H9 (cell line): ENCODE measurements at regions not wholly inside any gene's neighbourhood (a gene's known extent, or its start where the extent isn't known, plus 50 kb on each side); places are given as distances from the start of the nearest gene placed in this dataset.

Experiments
- DNase-seq: peaks from one replicate; pipeline ENCODE4 v3.0.0-alpha.2; 2017
- H2AFZ ChIP-seq: one replicate; pipeline ENCODE4 v1.6.1; 2013; ENCODE audit warnings: mild to moderate bottlenecking, low read length, control low read depth, moderate library complexity
- H2AK5ac ChIP-seq: 2 replicates; pipeline ENCODE4 v1.6.1; 2013; ENCODE audit warnings: low read length, control low read depth, mixed read lengths; ENCODE audit not compliant: insufficient read length
- H2BK120ac ChIP-seq: one replicate; pipeline ENCODE4 v1.6.1; 2013; ENCODE audit warnings: low read depth, mild to moderate bottlenecking, low read length, control low read depth, inconsistent platforms; ENCODE audit not compliant: poor library complexity, severe bottlenecking
- H2BK12ac ChIP-seq: 2 replicates; pipeline ENCODE4 v1.6.1; 2013; ENCODE audit warnings: low read length, control low read depth, mixed read lengths, low read depth; ENCODE audit not compliant: insufficient read length
- H2BK15ac ChIP-seq: 2 replicates; pipeline ENCODE4 v1.6.1; 2013; ENCODE audit warnings: low read depth, low read length, control low read depth
- H2BK20ac ChIP-seq: one replicate; pipeline ENCODE4 v1.6.1; 2013; ENCODE audit warnings: low read depth, mild to moderate bottlenecking, low read length, control low read depth, inconsistent platforms; ENCODE audit not compliant: poor library complexity, severe bottlenecking
- H2BK5ac ChIP-seq: 2 replicates; pipeline ENCODE4 v1.6.1; 2013; ENCODE audit warnings: low read length, control low read depth, mixed read lengths; ENCODE audit not compliant: insufficient read length
- H3K14ac ChIP-seq: 2 replicates; pipeline ENCODE4 v1.6.1; 2013; ENCODE audit warnings: low read length, control low read depth; ENCODE audit not compliant: insufficient read depth
- H3K18ac ChIP-seq: 2 replicates; pipeline ENCODE4 v1.6.1; 2013; ENCODE audit warnings: low read depth, mild to moderate bottlenecking, mixed read lengths, low read length, control low read depth; ENCODE audit not compliant: insufficient read length
- H3K23ac ChIP-seq: 2 replicates; pipeline ENCODE4 v1.6.1; 2013; ENCODE audit warnings: low read length, control low read depth, mixed read lengths, low read depth; ENCODE audit not compliant: insufficient read length
- H3K23me2 ChIP-seq: 2 replicates; pipeline ENCODE4 v1.6.1; 2013; ENCODE audit warnings: low read depth, mild to moderate bottlenecking, mixed read lengths, low read length, control low read depth; ENCODE audit not compliant: insufficient read length, poor library complexity, severe bottlenecking
- H3K27ac ChIP-seq: 2 replicates; pipeline ENCODE4 v1.5.1; 2013; ENCODE audit warnings: low read length, control low read depth, mixed read lengths, low read depth; ENCODE audit not compliant: insufficient read length
- H3K27me3 ChIP-seq: 2 replicates; pipeline ENCODE4 v1.6.1; 2013; ENCODE audit warnings: low read length, control low read depth, inconsistent platforms; ENCODE audit not compliant: insufficient read depth
- H3K4ac ChIP-seq: 2 replicates; pipeline ENCODE4 v1.6.1; 2013; ENCODE audit warnings: low read depth, mild to moderate bottlenecking, control low read depth, inconsistent platforms, low read length, moderate library complexity
- H3K4me1 ChIP-seq: 2 replicates; pipeline ENCODE4 v1.6.1; 2013; ENCODE audit warnings: low read length, control low read depth, inconsistent platforms; ENCODE audit not compliant: insufficient read depth
- H3K4me2 ChIP-seq: 2 replicates; pipeline ENCODE4 v1.6.1; 2013; ENCODE audit warnings: low read length, control low read depth, mixed read lengths; ENCODE audit not compliant: insufficient read length, insufficient read depth
- H3K56ac ChIP-seq: 2 replicates; pipeline ENCODE4 v1.6.1; 2013; ENCODE audit warnings: low read depth, mild to moderate bottlenecking, mixed read lengths, low read length, control low read depth; ENCODE audit not compliant: insufficient read length
- H3K79me1 ChIP-seq: 2 replicates; pipeline ENCODE4 v1.6.1; 2013; ENCODE audit warnings: low read depth, mild to moderate bottlenecking, moderate library complexity, low read length, control low read depth, inconsistent platforms; ENCODE audit not compliant: insufficient read depth, poor library complexity, severe bottlenecking
- H3K79me2 ChIP-seq: 2 replicates; pipeline ENCODE4 v1.6.1; 2013; ENCODE audit warnings: low read length, control low read depth, inconsistent platforms; ENCODE audit not compliant: insufficient read depth
- H3K9ac ChIP-seq: 2 replicates; pipeline ENCODE4 v1.6.1; 2013; ENCODE audit warnings: low read length, control low read depth, mixed read lengths; ENCODE audit not compliant: insufficient read length; ENCODE audit errors: extremely low read depth
- H3K9me3 ChIP-seq: one replicate; pipeline ENCODE4 v1.6.1; 2013; ENCODE audit warnings: low read depth, low read length, inconsistent platforms; ENCODE audit not compliant: control insufficient read depth
- H3T11ph ChIP-seq: one replicate; pipeline ENCODE4 v1.6.1; 2013; ENCODE audit warnings: mild to moderate bottlenecking, low read length, control low read depth, inconsistent platforms
- H4K20me1 ChIP-seq: one replicate; pipeline ENCODE4 v1.6.1; 2013; ENCODE audit not compliant: control insufficient read depth, insufficient read length, insufficient read depth
- H4K5ac ChIP-seq: 2 replicates; pipeline ENCODE4 v1.6.1; 2013; ENCODE audit warnings: low read depth, mild to moderate bottlenecking, mixed read lengths, low read length, control low read depth; ENCODE audit not compliant: insufficient read length
- H4K8ac ChIP-seq: replicated peaks from 2 replicates; pipeline ENCODE4 v1.6.1; 2013; ENCODE audit warnings: low read length, control low read depth, mixed read lengths, low read depth; ENCODE audit not compliant: insufficient read length
- H4K91ac ChIP-seq: 2 replicates; pipeline ENCODE4 v1.6.1; 2013; ENCODE audit warnings: low read depth, mild to moderate bottlenecking, moderate library complexity, mixed read lengths, low read length, control low read depth; ENCODE audit not compliant: insufficient read length
- H3K27ac Mint-ChIP-seq, 3 experiments: 2 replicates in 2 of 3; 3 replicates in 1 of 3; pipeline ENCODE4 v1.8.0; 2020 to 2021; ENCODE audit warnings: mixed read lengths in 3 of 3, mild to moderate bottlenecking in 1 of 3, moderate library complexity in 1 of 3
- H3K27me3 Mint-ChIP-seq: 2 replicates; pipeline ENCODE4 v1.8.0; 2021; ENCODE audit warnings: low read depth, mild to moderate bottlenecking, moderate library complexity, mixed read lengths
- H3K36me3 Mint-ChIP-seq, 3 experiments: 2 replicates in 2 of 3; 3 replicates in 1 of 3; pipeline ENCODE4 v1.8.0; 2020 to 2021; ENCODE audit warnings: low read depth in 3 of 3, mixed read lengths in 3 of 3; ENCODE audit not compliant: insufficient read depth in 1 of 3
- H3K4me1 Mint-ChIP-seq, 2 experiments: 2 replicates each; pipeline ENCODE4 v1.8.0; 2020; ENCODE audit warnings: mixed read lengths in 2 of 2
- H3K4me3 Mint-ChIP-seq, 2 experiments: 2 replicates in 1 of 2; 3 replicates in 1 of 2; pipeline ENCODE4 v1.8.0; 2020 to 2021; ENCODE audit warnings: mild to moderate bottlenecking in 2 of 2, mixed read lengths in 2 of 2, moderate library complexity in 1 of 2
- H3K9me3 Mint-ChIP-seq, 2 experiments: 2 replicates in 1 of 2; 3 replicates in 1 of 2; pipeline ENCODE4 v1.8.0; 2020; ENCODE audit warnings: mild to moderate bottlenecking in 2 of 2, mixed read lengths in 2 of 2, moderate library complexity in 1 of 2
- CTCF ChIP-seq: fragments of 200-600 bp; sonication (generic); conservative IDR thresholded peaks from 3 replicates; pipeline ENCODE4 v1.8.0; 2021; ENCODE audit warnings: antibody characterized with exemption, mild to moderate bottlenecking
- WGBS: extraction: QIAGEN DNeasy Blood & Tissue Kit; methylation state at CpG from one replicate; pipeline ENCODE4 v1.1.7; 2013; ENCODE audit warnings: missing lambda C conversion rate, low lambda C conversion rate, mixed read lengths; ENCODE audit not compliant: insufficient read length; ENCODE audit errors: extremely low coverage; 5-methylcytosine and 5-hydroxymethylcytosine counted together

GRCh38 chr7:121639705-121640104, 233.3 kb upstream of the PTPRZ1 start:
- H3K36me3 Mint-ChIP-seq = peaks cover 0 to 7% (median 4%) of the 10 kb centered on the region in 3 experiments; a peak in 4 of 7 replicates
- WGBS = no CpG with 5 or more reads among the region's 5 CpGs
- H3K56ac ChIP-seq = no peak overlapping the region
- no peak overlapping the region for H4K8ac ChIP-seq
- no peak overlapping the region for H3K14ac ChIP-seq
- no peak for TF ChIP-seq CTCF
- H3K23me2 ChIP-seq = no peaks in the 10 kb centered on the region
- DNase-seq = no peak
- no peak overlapping the region for H3K4ac ChIP-seq
- no peak overlapping the region for H3K27ac ChIP-seq
- H3K9me3 Mint-ChIP-seq = peaks cover 0 to 2% of the 10 kb centered on the region in 2 experiments; a peak in 1 of 5 replicates
- no peak overlapping the region for H4K5ac ChIP-seq
- no peaks in the 10 kb centered on the region for H4K20me1 ChIP-seq
- H2BK12ac ChIP-seq = no peak overlapping the region
- no peak overlapping the region for H2BK20ac ChIP-seq
- H4K91ac ChIP-seq = no peak overlapping the region
- no peak overlapping the region for H2BK5ac ChIP-seq
- no peaks in the 10 kb centered on the region for H3K27me3 ChIP-seq
- no peaks in the 10 kb centered on the region for H3K9me3 ChIP-seq
- no peak overlapping the region for H2BK120ac ChIP-seq
- H3K9ac ChIP-seq = no peak overlapping the region
- H3T11ph ChIP-seq = no peak overlapping the region
- H3K79me1 ChIP-seq = no peaks in the 10 kb centered on the region
- peaks cover under 1% of the 10 kb centered on the region in 2 experiments for H3K4me1 Mint-ChIP-seq
- no peaks in the 10 kb centered on the region for H3K27me3 Mint-ChIP-seq
- no peak overlapping the region for H3K4me2 ChIP-seq
- no peak overlapping the region for H2BK15ac ChIP-seq
- H3K27ac Mint-ChIP-seq = no peak overlapping the region
- H3K79me2 ChIP-seq = no peaks in the 10 kb centered on the region
- H2AK5ac ChIP-seq = no peak overlapping the region
- H2AFZ ChIP-seq = no peak overlapping the region
- H3K23ac ChIP-seq = no peak overlapping the region
- no peak overlapping the region for H3K4me3 Mint-ChIP-seq
- H3K18ac ChIP-seq = no peak overlapping the region
- H3K4me1 ChIP-seq = no peaks in the 10 kb centered on the region
